ENCODE measurements at regions not wholly inside any gene's neighbourhood (a gene's known extent, or its start where the extent isn't known, plus 50 kb on each side); places are given as distances from the start of the nearest gene placed in this dataset.

DNA sequence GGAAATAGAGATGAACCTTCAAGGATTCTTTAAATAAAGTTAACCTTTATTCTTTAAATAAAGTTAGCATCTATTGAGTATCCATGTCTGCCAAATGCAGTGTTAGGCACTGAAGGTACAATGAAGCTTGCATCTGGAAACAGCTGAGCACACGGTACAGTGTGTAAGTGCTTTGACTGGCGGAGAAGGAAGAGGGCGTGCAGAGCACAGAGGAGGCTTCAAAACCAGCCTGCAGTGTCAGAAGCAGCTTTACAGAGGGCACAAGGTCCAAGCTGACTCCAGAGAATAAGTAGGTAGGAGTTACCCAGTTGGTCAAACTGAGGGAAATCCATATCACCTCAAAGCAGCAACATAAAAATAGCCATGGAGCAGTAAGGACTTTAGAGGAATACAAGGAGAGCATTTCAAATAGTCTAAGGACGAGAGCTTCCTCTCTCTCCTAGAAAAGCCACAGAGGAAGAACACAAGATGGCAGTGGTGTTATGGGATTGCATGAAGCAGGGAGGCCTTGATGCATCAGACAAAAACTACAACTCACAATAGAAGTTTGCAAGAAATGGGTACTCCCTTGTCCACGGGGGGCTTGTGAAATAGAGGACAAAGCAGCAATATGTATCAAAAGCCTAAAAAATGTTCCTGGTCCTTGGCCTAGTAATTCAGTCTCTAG lies 60.3 kb upstream of the PPP2R3A start:
- TF ChIP-seq CTCF (IDR thresholded peaks at IDR 0.05; ENCODE audit: low read depth, low read length) (peak; percentile 18; the same call in 1 of the 2 replicates), EZH2phosphoT487 (IDR thresholded peaks at IDR 0.05; ENCODE audit: low read depth) (no peak)
